ENCODE measurements at regions not wholly inside any gene's neighbourhood (a gene's known extent, or its start where the extent isn't known, plus 50 kb on each side); places are given as distances from the start of the nearest gene placed in this dataset.

DNA sequence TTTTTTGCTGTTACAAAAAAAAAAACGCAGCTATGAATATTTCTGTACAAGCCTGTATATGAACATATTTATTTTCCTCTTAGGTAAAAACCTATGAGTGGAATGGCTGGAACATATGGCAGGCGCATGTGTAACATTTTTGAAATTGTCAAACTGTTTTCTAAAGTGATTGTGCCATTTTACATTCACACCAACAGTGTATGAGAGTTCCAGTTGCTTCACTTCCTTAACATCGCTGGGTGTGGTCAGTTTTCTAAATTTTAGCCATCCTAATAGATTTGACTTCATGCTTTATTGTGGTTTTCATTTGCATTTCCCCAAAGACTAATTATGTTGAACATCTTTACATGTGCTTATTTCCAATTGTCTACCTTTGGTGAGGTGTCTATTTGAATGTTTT is 306.8 kb downstream of the KCNRG start:
- Histone ChIP-seq H3K4me3 (ENCODE audit: low read depth in 1 of 3, low read length in 3 of 3) (no peak overlapping the region), H3K4me1 (ENCODE audit: control insufficient read depth in 3 of 3, insufficient read depth in 2 of 3, low read depth in 1 of 3, low read length in 2 of 3) (no peaks in the 10 kb centered on the region), H3K36me3 (ENCODE audit: control insufficient read depth in 3 of 3, insufficient read depth in 2 of 3, low read depth in 1 of 3, low read length in 3 of 3) (no peaks in the 10 kb centered on the region), H3K27me3 (ENCODE audit: control insufficient read depth in 3 of 3, insufficient read depth in 3 of 3, low read length in 3 of 3) (no peaks in the 10 kb centered on the region), H3K9me3 (ENCODE audit: control insufficient read depth in 2 of 2, insufficient read depth in 1 of 2, low read depth in 1 of 2, low read length in 1 of 2) (no peaks in the 10 kb centered on the region), H3K27ac (ENCODE audit: low read depth in 1 of 3, low read length in 2 of 3) (no peak overlapping the region)
- DNase-seq, result no peak
- FAIRE-seq, result no peak
- 75 to 92% (median 79%) methylated on average over 3 of the region's 3 CpGs for WGBS, 3 donors

DNA sequence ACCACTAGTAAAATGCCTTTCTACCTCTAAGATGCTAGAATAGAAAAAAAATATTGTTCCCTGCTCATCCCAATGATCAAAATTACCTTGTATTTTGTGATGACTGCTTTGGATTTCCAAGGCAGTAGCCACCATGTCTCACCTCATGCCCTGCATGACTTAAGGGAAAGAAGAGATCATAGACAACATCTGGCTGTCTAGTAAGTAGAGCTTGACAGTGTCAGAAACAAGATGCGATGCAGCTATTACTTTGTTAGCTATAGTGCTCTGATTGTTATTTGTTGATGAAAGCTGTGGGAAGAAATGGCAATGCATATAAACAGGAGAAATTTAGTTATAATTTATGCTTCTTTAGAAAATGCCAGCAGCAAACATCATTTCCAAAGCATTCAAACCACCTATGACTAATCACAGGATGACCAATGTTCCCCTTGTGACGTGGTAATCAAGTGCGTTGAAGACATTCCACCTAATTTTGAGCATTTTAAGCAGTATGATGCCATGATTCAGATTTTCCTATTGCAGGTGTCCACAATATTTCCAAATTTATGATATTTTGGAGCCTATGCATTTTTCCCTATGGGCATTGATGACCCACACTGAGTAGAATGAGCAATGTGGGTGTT is 308.3 kb downstream of the KCNRG start:
- no peaks in the 10 kb centered on the region for H3K36me3 ChIP-seq (ENCODE audit: control insufficient read depth in 3 of 3, insufficient read depth in 2 of 3, low read depth in 1 of 3, low read length in 3 of 3)
- no peaks in the 10 kb centered on the region for H3K4me1 ChIP-seq (ENCODE audit: control insufficient read depth in 3 of 3, insufficient read depth in 2 of 3, low read depth in 1 of 3, low read length in 2 of 3)
- DNase-seq, result no peak
- no peaks in the 10 kb centered on the region for H3K9me3 ChIP-seq (ENCODE audit: control insufficient read depth in 2 of 2, insufficient read depth in 1 of 2, low read depth in 1 of 2, low read length in 1 of 2)
- no peak for FAIRE-seq
- no peak overlapping the region for H3K27ac ChIP-seq (ENCODE audit: low read depth in 1 of 3, low read length in 2 of 3)
- WGBS, 3 donors, result 86 to 89% (median 89%) methylated on average over 3 of the region's 3 CpGs
- H3K4me3 ChIP-seq (ENCODE audit: low read depth in 1 of 3, low read length in 3 of 3), result no peak overlapping the region
- H3K27me3 ChIP-seq (ENCODE audit: control insufficient read depth in 3 of 3, insufficient read depth in 3 of 3, low read length in 3 of 3), result no peaks in the 10 kb centered on the region

DNA sequence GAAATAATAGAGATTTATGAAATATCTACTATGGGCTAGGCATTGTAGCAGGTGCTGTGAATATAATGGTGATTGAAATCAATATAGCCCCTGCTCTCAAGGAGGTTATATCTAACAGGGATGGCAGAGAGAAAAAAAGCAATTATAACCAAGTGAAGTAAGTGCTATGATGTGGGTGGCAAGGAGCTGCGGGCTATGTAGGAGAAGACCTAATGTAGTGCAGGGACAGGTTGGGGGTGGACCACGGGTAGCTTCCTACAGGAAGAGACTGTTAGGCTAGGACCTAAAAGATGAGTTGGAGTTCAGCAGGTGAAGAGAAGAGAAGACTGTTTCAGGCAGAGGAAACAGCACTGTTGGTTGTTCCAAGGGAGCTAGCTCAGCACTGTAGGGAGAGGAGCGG is 311.0 kb downstream of the KCNRG start:
- no peaks in the 10 kb centered on the region for H3K4me1 ChIP-seq (ENCODE audit: control insufficient read depth in 3 of 3, insufficient read depth in 2 of 3, low read depth in 1 of 3, low read length in 2 of 3)
- DNase-seq (no peak), FAIRE-seq (no peak)
- H3K9me3 ChIP-seq (ENCODE audit: control insufficient read depth in 2 of 2, insufficient read depth in 1 of 2, low read depth in 1 of 2, low read length in 1 of 2), result no peaks in the 10 kb centered on the region
- H3K4me3 ChIP-seq (ENCODE audit: low read depth in 1 of 3, low read length in 3 of 3), result no peak overlapping the region
- no peaks in the 10 kb centered on the region for H3K27me3 ChIP-seq (ENCODE audit: control insufficient read depth in 3 of 3, insufficient read depth in 3 of 3, low read length in 3 of 3)
- 84 to 94% (median 90%) methylated on average over 3 of the region's 3 CpGs for WGBS, 3 donors
- no peaks in the 10 kb centered on the region for H3K36me3 ChIP-seq (ENCODE audit: control insufficient read depth in 3 of 3, insufficient read depth in 2 of 3, low read depth in 1 of 3, low read length in 3 of 3)
- H3K27ac ChIP-seq (ENCODE audit: low read depth in 1 of 3, low read length in 2 of 3), result no peak overlapping the region

DNA sequence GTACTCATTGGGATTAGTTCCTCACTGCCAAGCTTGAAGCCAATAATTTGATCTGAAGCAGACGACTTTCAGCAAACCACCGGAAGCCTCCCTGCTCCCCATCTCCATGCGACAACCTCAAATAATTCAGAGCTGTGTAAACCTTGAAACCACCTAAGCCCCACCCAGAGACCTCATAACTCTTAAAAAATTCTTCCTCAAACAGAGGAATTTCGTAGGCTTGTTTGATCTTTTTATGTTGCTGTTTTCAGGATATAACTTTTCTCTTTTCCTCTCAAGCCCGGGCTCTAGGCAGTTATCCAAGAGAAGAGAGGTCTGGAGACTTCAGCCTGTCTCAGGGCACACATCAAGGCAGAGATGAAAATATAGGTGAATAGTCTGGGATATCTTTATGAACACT is 311.6 kb downstream of the KCNRG start:
- H3K4me3 ChIP-seq (ENCODE audit: low read depth in 1 of 3, low read length in 3 of 3), result no peak overlapping the region
- no peak for FAIRE-seq
- WGBS, 3 donors, result 54 to 68% (median 66%) methylated on average over 5 of the region's 5 CpGs

DNA sequence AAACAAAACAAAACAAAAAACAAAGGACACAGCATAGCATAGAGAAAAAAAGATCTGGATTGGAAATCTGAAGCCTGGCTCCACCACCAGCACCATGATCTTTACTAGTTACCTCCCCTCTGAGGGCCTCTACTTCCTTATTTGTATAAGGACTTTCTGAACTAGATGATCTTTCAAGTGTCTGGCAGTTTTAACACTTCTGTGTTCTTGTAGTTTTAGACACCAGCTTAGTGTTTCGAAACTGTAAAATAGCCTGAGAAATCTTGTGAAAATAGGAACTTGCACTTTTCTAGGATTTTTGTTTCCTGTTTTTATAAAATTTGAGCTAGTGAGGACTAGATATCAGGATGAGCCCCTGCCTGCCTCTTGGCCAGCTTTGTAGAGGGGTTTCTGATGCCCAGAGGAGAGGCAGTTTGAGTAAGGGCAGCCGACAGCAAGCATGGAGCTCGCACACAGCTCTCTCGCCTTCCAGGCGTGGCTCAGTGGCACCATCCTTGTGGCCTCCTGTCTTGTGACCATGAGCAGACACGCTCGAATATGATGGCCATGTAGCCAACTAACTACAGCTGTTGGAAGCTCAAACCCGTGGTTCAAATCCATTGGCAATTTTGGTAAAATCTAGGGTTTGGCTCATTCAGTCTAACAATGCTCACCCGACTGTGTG is 319.0 kb downstream of the KCNRG start:
- FAIRE-seq, result no peak

More for the DNA sequence above, 311.6 kb downstream of the KCNRG start:
- no peak for DNase-seq
- Histone ChIP-seq H3K27ac (ENCODE audit: low read depth in 1 of 3, low read length in 2 of 3) (no peak overlapping the region), H3K4me1 (ENCODE audit: control insufficient read depth in 3 of 3, insufficient read depth in 2 of 3, low read depth in 1 of 3, low read length in 2 of 3) (no peaks in the 10 kb centered on the region), H3K36me3 (ENCODE audit: control insufficient read depth in 3 of 3, insufficient read depth in 2 of 3, low read depth in 1 of 3, low read length in 3 of 3) (no peaks in the 10 kb centered on the region), H3K9me3 (ENCODE audit: control insufficient read depth in 2 of 2, insufficient read depth in 1 of 2, low read depth in 1 of 2, low read length in 1 of 2) (no peaks in the 10 kb centered on the region), H3K27me3 (ENCODE audit: control insufficient read depth in 3 of 3, insufficient read depth in 3 of 3, low read length in 3 of 3) (no peaks in the 10 kb centered on the region)

DNA sequence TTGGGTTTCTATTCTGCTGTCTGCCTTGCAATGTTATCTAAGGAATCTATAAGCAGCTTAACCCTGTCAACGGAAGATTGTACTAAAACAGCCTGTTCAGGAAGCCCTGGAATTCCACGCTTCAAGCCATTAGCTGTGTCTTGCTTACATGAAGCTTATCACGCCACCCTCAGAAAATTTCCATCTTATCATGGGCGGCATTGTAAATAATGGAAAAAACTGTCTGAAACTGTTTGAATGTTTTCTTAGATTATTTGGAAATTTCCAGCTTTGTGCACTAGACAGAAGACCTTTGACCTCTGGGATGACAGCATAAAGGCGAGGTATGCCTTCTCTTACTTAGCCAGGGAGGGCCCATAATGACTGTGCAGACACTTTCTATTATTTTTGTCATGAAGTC is 319.7 kb downstream of the KCNRG start:
- peak overlapping the region in 1 of 3 donors; percentile 5 for H3K27ac ChIP-seq (ENCODE audit: low read depth in 1 of 3, low read length in 2 of 3)
- H3K36me3 ChIP-seq (ENCODE audit: control insufficient read depth in 3 of 3, insufficient read depth in 2 of 3, low read depth in 1 of 3, low read length in 3 of 3), result no peaks in the 10 kb centered on the region
- no peaks in the 10 kb centered on the region for H3K9me3 ChIP-seq (ENCODE audit: control insufficient read depth in 2 of 2, insufficient read depth in 1 of 2, low read depth in 1 of 2, low read length in 1 of 2)
- H3K4me3 ChIP-seq (ENCODE audit: low read depth in 1 of 3, low read length in 3 of 3), result no peak overlapping the region
- no peaks in the 10 kb centered on the region for H3K27me3 ChIP-seq (ENCODE audit: control insufficient read depth in 3 of 3, insufficient read depth in 3 of 3, low read length in 3 of 3)
- DNase-seq (peak in 1 of 2 donors; percentile 32), FAIRE-seq (no peak)
- H3K4me1 ChIP-seq (ENCODE audit: control insufficient read depth in 3 of 3, insufficient read depth in 2 of 3, low read depth in 1 of 3, low read length in 2 of 3), result peaks cover 0 to 8% (median 0%) of the 10 kb centered on the region in 3 donors
- 72 to 80% (median 80%) methylated on average over 5 of the region's 5 CpGs for WGBS, 3 donors

More for the DNA sequence above, 319.0 kb downstream of the KCNRG start:
- Histone ChIP-seq H3K4me1 (ENCODE audit: control insufficient read depth in 3 of 3, insufficient read depth in 2 of 3, low read depth in 1 of 3, low read length in 2 of 3) (peaks cover 0 to 8% (median 0%) of the 10 kb centered on the region in 3 donors), H3K27me3 (ENCODE audit: control insufficient read depth in 3 of 3, insufficient read depth in 3 of 3, low read length in 3 of 3) (no peaks in the 10 kb centered on the region), H3K9me3 (ENCODE audit: control insufficient read depth in 2 of 2, insufficient read depth in 1 of 2, low read depth in 1 of 2, low read length in 1 of 2) (no peaks in the 10 kb centered on the region), H3K36me3 (ENCODE audit: control insufficient read depth in 3 of 3, insufficient read depth in 2 of 3, low read depth in 1 of 3, low read length in 3 of 3) (no peaks in the 10 kb centered on the region), H3K4me3 (ENCODE audit: low read depth in 1 of 3, low read length in 3 of 3) (no peak overlapping the region), H3K27ac (ENCODE audit: low read depth in 1 of 3, low read length in 2 of 3) (peak overlapping the region in 1 of 3 donors; percentile 36)
- no peak for DNase-seq
- 91 to 94% (median 93%) methylated on average over 9 of the region's 9 CpGs for WGBS, 3 donors

DNA sequence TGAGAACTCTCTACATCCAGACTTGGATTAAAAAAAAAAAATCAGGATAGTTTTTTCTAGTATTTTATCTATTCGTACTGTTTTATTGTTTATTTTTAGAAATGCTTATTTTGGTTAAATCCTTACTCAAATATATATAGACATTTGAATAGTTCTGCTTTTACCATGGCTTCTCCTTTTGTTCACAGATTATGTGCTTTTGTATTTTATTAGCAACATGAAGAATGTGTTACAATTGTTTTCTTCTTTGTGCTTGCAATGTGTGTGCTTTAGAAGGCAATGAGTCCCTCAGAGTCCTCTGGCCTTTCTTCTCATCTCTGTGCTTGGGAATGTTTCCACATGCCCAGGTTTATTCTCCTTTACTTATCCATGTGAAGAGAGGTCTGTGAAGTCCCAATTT is 324.0 kb downstream of the KCNRG start:
- DNase-seq, result no peak
- H3K4me3 ChIP-seq (ENCODE audit: low read depth in 1 of 3, low read length in 3 of 3), result no peak overlapping the region
- no peak for FAIRE-seq
- peaks cover 0 to 4% (median 0%) of the 10 kb centered on the region in 3 donors for H3K4me1 ChIP-seq (ENCODE audit: control insufficient read depth in 3 of 3, insufficient read depth in 2 of 3, low read depth in 1 of 3, low read length in 2 of 3)
- 73 to 91% (median 90%) methylated on average over 1 of the region's 1 CpG for WGBS, 3 donors
- H3K9me3 ChIP-seq (ENCODE audit: control insufficient read depth in 2 of 2, insufficient read depth in 1 of 2, low read depth in 1 of 2, low read length in 1 of 2), result peaks cover 0 to 7% of the 10 kb centered on the region in 2 donors
- no peaks in the 10 kb centered on the region for H3K27me3 ChIP-seq (ENCODE audit: control insufficient read depth in 3 of 3, insufficient read depth in 3 of 3, low read length in 3 of 3)
- no peaks in the 10 kb centered on the region for H3K36me3 ChIP-seq (ENCODE audit: control insufficient read depth in 3 of 3, insufficient read depth in 2 of 3, low read depth in 1 of 3, low read length in 3 of 3)
- no peak overlapping the region for H3K27ac ChIP-seq (ENCODE audit: low read depth in 1 of 3, low read length in 2 of 3)

DNA sequence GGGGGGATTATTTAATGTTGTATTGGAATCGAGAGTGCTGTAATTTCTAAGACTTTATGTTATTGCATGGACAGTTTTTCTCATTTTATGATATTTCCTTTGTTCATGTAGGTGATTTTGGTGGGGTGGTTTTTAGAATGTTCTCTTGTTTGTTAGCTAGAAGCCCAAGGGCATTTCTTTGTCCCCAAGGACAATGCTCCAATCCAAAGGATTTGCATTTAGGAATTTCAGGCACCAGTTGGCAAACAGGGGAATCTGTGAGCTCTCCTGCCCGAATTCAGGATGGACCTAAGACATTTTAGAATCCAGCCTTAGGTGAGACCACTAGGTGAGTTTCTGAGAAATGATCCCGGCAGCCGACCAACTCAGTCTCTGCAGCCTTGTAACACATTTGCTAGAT is 324.9 kb downstream of the KCNRG start:
- no peaks in the 10 kb centered on the region for H3K27me3 ChIP-seq (ENCODE audit: control insufficient read depth in 3 of 3, insufficient read depth in 3 of 3, low read length in 3 of 3)
- FAIRE-seq (no peak), DNase-seq (no peak)
- no peaks in the 10 kb centered on the region for H3K36me3 ChIP-seq (ENCODE audit: control insufficient read depth in 3 of 3, insufficient read depth in 2 of 3, low read depth in 1 of 3, low read length in 3 of 3)
- WGBS, 3 donors, result 75 to 90% (median 84%) methylated on average over 4 of the region's 4 CpGs
- H3K9me3 ChIP-seq (ENCODE audit: control insufficient read depth in 2 of 2, insufficient read depth in 1 of 2, low read depth in 1 of 2, low read length in 1 of 2), result peaks cover 0 to 7% of the 10 kb centered on the region in 2 donors
- no peaks in the 10 kb centered on the region for H3K4me1 ChIP-seq (ENCODE audit: control insufficient read depth in 3 of 3, insufficient read depth in 2 of 3, low read depth in 1 of 3, low read length in 2 of 3)
- H3K27ac ChIP-seq (ENCODE audit: low read depth in 1 of 3, low read length in 2 of 3), result no peak overlapping the region
- no peak overlapping the region for H3K4me3 ChIP-seq (ENCODE audit: low read depth in 1 of 3, low read length in 3 of 3)
